HUES64 (cell line): ENCODE measurements at regions not wholly inside any gene's neighbourhood (a gene's known extent, or its start where the extent isn't known, plus 50 kb on each side); places are given as distances from the start of the nearest gene placed in this dataset.

Source experiments
- H3K27ac ChIP-seq: 2 replicates; pipeline ENCODE4 v1.7.0; 2013; ENCODE audit warnings: low read depth, low read length, inconsistent platforms
- H3K27me3 ChIP-seq: 2 replicates; pipeline ENCODE4 v1.6.1; 2013; ENCODE audit warnings: mild to moderate bottlenecking, low read length; ENCODE audit not compliant: insufficient read depth
- H3K36me3 ChIP-seq: 2 replicates; pipeline ENCODE4 v1.6.1; 2013; ENCODE audit warnings: mild to moderate bottlenecking, low read length; ENCODE audit not compliant: insufficient read depth
- H3K4me1 ChIP-seq: 2 replicates; pipeline ENCODE4 v1.6.1; 2013; ENCODE audit warnings: mild to moderate bottlenecking, low read length, moderate library complexity; ENCODE audit not compliant: insufficient read depth
- H3K4me3 ChIP-seq: 2 replicates; pipeline ENCODE4 v1.5.1; 2013; ENCODE audit warnings: mild to moderate bottlenecking, low read length, moderate library complexity
- H3K9ac ChIP-seq: 2 replicates; pipeline ENCODE4 v1.6.1; 2013; ENCODE audit warnings: mild to moderate bottlenecking, low read depth, low read length
- H3K9me3 ChIP-seq: 2 replicates; pipeline ENCODE4 v1.6.1; 2013; ENCODE audit warnings: low read depth, low read length; ENCODE audit not compliant: insufficient read depth
- WGBS: fragments of 150-250, 120-280 bp; methylation state at CpG from one replicate; pipeline ENCODE4 v1.1.7; 2013; ENCODE audit warnings: missing lambda C conversion rate; 5-methylcytosine and 5-hydroxymethylcytosine counted together

DNA sequence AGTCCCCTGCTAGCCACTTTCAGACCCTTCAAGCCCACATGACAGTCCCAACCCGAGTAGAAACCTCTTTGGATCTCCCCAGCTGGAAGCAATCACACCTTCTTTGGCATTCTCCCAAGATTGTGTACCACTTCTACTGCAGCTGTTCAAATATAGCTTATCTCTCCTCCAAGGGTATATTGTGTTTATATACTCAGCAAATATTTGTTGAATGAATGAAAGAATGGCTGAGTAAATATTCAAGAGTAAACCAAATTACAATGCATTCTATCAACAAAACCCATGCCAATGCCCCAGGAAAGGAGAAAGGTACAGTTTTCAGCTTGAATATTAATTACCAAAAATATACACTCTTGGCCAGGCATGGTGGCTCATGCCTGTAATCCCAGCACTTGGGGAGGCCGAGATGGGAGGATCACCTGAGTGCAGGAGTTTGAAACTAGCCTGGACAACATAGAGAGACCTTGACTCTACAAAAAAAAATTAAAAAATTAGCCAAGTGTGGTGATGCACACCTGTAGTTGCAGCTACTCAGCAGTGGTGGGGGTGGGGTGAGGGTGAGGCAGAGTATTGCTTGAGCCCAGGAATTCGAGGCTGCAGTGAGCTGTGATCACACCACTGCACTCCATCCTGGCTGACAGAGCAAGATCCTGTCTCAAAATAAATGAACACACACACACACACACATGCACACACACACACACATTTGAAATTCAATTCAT, 68.5 kb downstream of the NIBAN1 start:
- WGBS, result 90% methylated on average over 3 of the region's 3 CpGs
- no peaks in the 10 kb centered on the region for H3K27me3 ChIP-seq
- no peak overlapping the region for H3K27ac ChIP-seq
- H3K36me3 ChIP-seq, result no peaks in the 10 kb centered on the region
- H3K9me3 ChIP-seq, result no peaks in the 10 kb centered on the region
- H3K4me1 ChIP-seq, result peaks cover 7% of the 10 kb centered on the region
- H3K4me3 ChIP-seq, result no peak overlapping the region
- H3K9ac ChIP-seq, result no peak overlapping the region

DNA sequence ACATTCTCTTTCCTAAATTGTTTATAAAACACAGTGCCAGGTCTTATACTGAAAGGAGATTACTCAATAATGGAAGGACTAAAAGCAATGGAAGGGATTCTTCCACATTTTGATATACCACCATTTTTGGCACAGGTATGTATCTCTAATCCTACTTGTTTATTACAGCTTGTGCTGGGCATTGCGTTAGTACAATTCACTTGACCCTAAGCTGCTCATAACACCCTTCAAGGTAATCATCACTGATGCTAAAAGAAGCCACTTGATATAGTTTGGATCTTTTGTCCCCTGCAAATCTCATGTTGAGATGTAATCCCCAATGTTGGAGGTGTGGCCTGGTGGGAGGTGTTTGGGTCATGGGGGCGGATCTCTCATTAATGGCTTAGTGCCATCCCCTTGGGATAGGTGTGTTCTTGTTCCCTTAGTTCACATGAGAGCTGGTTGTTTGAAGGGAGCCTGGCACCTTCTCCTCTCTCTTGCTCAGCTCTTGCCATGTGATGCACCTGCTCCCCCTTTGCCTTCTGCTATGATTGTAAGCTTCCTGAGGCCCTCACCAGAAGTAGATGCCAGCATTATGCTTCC, 71.1 kb downstream of the NIBAN1 start:
- H3K4me1 ChIP-seq, result peaks cover 15% of the 10 kb centered on the region
- H3K27ac ChIP-seq, result no peak overlapping the region
- no peak overlapping the region for H3K9ac ChIP-seq
- no peak overlapping the region for H3K4me3 ChIP-seq
- no peaks in the 10 kb centered on the region for H3K36me3 ChIP-seq
- H3K27me3 ChIP-seq, result no peaks in the 10 kb centered on the region
- 90% methylated on average over 2 of the region's 2 CpGs for WGBS
- H3K9me3 ChIP-seq, result no peaks in the 10 kb centered on the region

DNA sequence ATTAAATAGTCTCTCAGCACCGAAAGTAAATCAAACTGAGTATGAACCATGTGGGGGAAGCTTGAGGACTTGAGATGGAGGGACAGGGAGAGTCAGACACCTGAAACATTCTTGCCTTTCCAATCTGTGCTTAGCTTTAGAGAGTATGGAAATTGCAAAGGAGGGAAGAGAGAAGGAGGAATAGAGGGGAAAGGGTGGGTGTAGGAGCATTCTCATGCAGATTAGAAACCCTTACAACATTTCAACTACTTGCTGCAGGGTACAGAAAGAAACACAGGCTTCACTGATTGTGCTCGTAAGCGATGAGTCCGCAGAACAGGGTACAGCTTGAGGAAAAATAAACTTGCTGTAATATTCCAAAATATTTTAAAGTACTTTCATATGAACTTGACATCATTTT, 73.8 kb downstream of the NIBAN1 start:
- 48% methylated on average over 4 of the region's 4 CpGs for WGBS
- Histone ChIP-seq H3K36me3 (no peaks in the 10 kb centered on the region), H3K9me3 (no peaks in the 10 kb centered on the region), H3K27ac (peak overlapping the region; percentile 48; the same call in 1 of the 2 replicates), H3K4me1 (peaks cover 15% of the 10 kb centered on the region), H3K4me3 (peak overlapping the region; percentile 11; the same call in 1 of the 2 replicates), H3K27me3 (no peaks in the 10 kb centered on the region), H3K9ac (no peak overlapping the region)

DNA sequence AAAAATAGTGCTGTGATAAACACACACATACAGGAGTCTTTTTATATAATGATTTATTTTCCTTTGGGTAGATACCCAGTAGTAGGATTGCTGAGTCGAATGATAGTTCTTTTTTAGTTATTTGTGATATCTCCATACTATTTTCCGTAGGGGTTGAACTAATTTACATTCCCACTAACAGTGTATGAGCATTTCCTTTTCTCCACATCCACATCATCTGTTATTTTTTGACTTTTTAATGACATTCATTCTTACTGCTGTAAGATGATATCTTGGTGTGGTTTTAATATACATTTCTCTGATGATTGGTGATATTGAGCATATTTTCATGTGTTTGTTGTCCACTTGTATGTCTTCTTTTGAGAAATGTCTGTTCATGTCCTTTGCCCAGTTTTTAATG, 78.3 kb downstream of the NIBAN1 start:
- no peaks in the 10 kb centered on the region for H3K9me3 ChIP-seq

DNA sequence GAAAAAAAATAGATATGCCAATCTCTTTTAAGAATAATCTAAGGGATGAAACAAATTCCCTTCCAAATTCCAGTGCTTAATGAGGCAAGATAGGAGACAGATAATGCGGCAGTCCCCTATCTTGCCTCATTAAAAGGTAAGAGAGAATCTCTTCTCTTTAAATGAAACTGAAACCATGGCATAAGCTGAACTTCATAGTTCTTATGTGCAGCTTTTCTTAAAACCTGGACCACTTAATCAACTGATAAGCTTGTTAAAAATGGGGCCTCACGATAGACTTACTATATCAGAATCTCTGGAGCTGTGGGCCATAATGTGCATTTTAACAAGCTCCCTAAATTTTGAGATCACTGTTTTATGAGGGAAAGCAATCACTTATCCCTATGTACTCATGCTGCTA, 79.2 kb downstream of the NIBAN1 start:
- Histone ChIP-seq H3K4me1 (peaks cover 1% of the 10 kb centered on the region), H3K36me3 (no peaks in the 10 kb centered on the region), H3K4me3 (no peak overlapping the region), H3K27me3 (no peaks in the 10 kb centered on the region), H3K9me3 (no peaks in the 10 kb centered on the region), H3K9ac (no peak overlapping the region), H3K27ac (no peak overlapping the region)
- WGBS, result 97% methylated on average over 2 of the region's 2 CpGs

More for the DNA sequence above, 78.3 kb downstream of the NIBAN1 start:
- H3K27me3 ChIP-seq, result no peaks in the 10 kb centered on the region
- H3K36me3 ChIP-seq, result no peaks in the 10 kb centered on the region
- WGBS, result no CpG with 5 or more reads among the region's 2 CpGs
- no peak overlapping the region for H3K4me3 ChIP-seq
- no peak overlapping the region for H3K27ac ChIP-seq
- H3K4me1 ChIP-seq, result peaks cover 11% of the 10 kb centered on the region
- no peak overlapping the region for H3K9ac ChIP-seq

DNA sequence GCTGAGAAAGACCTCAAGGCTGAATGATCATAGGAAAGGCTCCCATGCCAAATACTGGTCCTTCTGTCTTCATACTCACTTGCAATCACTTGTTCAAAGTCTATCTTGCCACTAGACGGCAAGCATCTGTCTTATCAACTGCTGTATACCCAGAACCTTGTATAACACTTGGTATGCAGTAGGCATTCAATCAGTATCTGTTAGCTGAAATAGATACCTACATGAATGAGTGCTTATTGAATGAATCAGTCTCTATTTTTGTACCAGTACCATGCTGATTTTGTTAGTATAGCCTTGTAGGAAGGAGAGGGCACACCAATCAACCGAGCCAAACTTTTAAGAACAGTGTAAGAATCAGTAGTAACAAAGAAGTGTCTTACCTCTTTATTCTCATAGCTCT, 80.6 kb downstream of the NIBAN1 start:
- H3K9ac ChIP-seq, result no peak overlapping the region
- H3K4me1 ChIP-seq, result no peaks in the 10 kb centered on the region
- WGBS, result 90% methylated on average over 2 of the region's 2 CpGs
- H3K27ac ChIP-seq, result no peak overlapping the region
- no peak overlapping the region for H3K4me3 ChIP-seq
- H3K27me3 ChIP-seq, result no peaks in the 10 kb centered on the region
- H3K36me3 ChIP-seq, result no peaks in the 10 kb centered on the region
- no peaks in the 10 kb centered on the region for H3K9me3 ChIP-seq

DNA sequence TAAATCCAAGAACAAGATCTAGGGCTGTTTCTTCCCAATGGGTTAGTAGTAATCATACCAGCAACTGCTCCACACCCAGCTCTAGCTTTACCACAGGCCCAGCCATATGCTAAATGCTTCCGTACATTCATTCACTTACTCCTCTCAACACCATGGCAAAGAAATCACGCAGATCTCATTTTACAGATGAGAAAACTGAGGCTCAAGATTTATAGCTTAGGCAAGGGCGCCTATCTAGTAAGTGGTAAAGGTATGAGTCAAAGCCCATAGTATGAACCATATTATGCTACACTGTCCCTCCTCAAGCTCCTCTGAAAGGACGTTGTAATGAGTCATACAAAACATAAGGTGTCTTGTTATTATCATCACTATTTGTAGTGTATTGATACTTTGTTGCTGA, 82.2 kb downstream of the NIBAN1 start:
- no peak overlapping the region for H3K4me3 ChIP-seq
- H3K9ac ChIP-seq, result no peak overlapping the region
- no peaks in the 10 kb centered on the region for H3K9me3 ChIP-seq
- H3K4me1 ChIP-seq, result no peaks in the 10 kb centered on the region
- no peaks in the 10 kb centered on the region for H3K27me3 ChIP-seq
- H3K27ac ChIP-seq, result no peak overlapping the region
- 100% methylated on average over 3 of the region's 4 CpGs for WGBS
- no peaks in the 10 kb centered on the region for H3K36me3 ChIP-seq

DNA sequence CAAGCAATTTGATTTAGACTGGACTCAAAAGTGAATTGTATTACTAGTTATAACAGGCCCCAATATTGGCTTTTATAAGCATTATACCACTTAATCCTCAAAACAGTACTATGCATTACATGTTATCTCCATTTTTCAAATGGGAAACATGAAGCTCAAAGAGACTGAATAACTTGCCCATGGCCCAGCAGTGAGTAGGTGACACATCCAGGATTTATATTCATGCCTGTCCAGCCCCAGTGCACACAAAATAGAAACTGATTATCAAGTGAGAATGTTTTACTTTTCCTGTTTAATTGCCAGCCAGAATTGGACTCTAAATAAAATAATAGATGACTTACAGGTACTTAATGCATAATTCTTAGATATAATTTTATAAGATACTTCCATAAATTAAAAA, 82.9 kb downstream of the NIBAN1 start:
- no peak overlapping the region for H3K9ac ChIP-seq
- H3K4me3 ChIP-seq, result no peak overlapping the region
- peaks cover under 1% of the 10 kb centered on the region; the same call in 1 of the 2 replicates for H3K4me1 ChIP-seq
- H3K27me3 ChIP-seq, result no peaks in the 10 kb centered on the region; the same call in 1 of the 2 replicates
- no peaks in the 10 kb centered on the region for H3K36me3 ChIP-seq
- no peaks in the 10 kb centered on the region for H3K9me3 ChIP-seq
- no peak overlapping the region for H3K27ac ChIP-seq

DNA sequence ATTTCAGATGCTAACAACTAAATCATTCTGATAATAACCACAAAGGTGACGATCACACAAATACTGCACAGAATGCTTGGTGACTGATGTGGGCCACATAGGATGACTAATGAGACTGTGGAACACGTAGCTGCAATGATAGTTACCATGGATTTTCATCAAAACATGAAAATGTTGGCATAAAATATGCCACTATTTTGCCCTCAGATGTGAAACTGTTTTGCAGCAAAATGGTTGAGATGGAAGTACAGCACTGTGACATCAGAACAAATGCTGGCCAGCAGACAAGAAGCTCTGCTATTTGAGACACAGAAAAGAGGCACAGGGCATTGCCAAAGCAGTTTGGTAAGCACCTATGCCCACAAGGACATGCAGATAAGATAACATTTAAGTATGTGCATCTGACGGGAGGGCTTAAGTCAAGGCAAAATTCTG, 83.8 kb downstream of the NIBAN1 start:
- Histone ChIP-seq H3K4me3 (no peak overlapping the region), H3K36me3 (no peaks in the 10 kb centered on the region)
- 95% methylated on average over 3 of the region's 3 CpGs for WGBS

DNA sequence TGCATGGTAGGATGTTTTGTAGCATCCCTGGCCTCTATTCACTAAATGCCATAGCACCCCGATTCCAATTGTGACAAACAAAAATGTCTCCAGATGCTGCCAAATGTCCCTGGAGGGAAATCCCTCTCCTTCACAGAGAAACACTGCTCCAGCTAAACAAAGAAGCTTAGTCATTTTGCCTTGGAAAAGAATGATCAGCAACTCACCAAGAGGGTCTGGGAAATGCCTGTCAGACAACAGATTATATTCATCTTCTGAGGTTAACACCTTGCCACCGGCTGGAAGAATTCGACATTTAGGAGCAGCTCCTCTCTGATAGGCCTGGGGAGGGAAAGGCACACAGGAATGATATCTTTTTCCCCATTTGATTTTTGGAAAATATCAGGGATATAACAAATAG, 84.4 kb downstream of the NIBAN1 start:
- peaks cover 11% of the 10 kb centered on the region; the same call in 1 of the 2 replicates for H3K27me3 ChIP-seq
- no peak overlapping the region for H3K4me3 ChIP-seq
- H3K9ac ChIP-seq, result no peak overlapping the region
- 97% methylated on average over 3 of the region's 3 CpGs for WGBS
- peaks cover 7% of the 10 kb centered on the region for H3K4me1 ChIP-seq
- no peak overlapping the region for H3K27ac ChIP-seq
- no peaks in the 10 kb centered on the region for H3K36me3 ChIP-seq
- no peaks in the 10 kb centered on the region for H3K9me3 ChIP-seq

More for the DNA sequence above, 83.8 kb downstream of the NIBAN1 start:
- Histone ChIP-seq H3K9ac (no peak overlapping the region), H3K9me3 (no peaks in the 10 kb centered on the region), H3K27ac (no peak overlapping the region), H3K4me1 (peaks cover 7% of the 10 kb centered on the region), H3K27me3 (peaks cover 5% of the 10 kb centered on the region; the same call in 1 of the 2 replicates)

DNA sequence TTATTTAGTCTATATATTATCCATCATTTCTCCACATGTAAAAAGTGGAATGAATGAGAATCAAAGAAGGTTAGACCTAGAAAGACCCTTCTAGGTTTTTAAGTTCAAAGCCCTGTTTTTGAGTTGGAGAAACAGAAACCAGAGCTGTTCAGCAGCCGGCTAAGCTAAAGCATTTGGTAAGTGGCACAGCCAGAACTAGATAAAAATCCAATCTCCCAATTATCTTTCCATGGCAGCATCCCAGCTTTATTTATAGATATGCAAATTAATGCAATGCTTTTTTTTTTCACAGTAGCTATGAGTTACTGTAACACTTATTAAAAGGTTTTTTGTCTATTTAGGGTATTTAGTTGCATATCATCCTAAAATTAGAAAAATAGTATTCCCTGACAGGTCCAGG, 85.1 kb downstream of the NIBAN1 start:
- H3K4me1 ChIP-seq, result peaks cover 7% of the 10 kb centered on the region
- no peaks in the 10 kb centered on the region for H3K36me3 ChIP-seq
- H3K9ac ChIP-seq, result no peak overlapping the region
- peaks cover 17% of the 10 kb centered on the region; the same call in 1 of the 2 replicates for H3K27me3 ChIP-seq
- H3K27ac ChIP-seq, result no peak overlapping the region
- WGBS, result 100% methylated on average over 1 of the region's 1 CpG
- no peaks in the 10 kb centered on the region for H3K9me3 ChIP-seq
- no peak overlapping the region for H3K4me3 ChIP-seq
